NCI-H524 treated with DMSO at 0.1 percent for 48 hours (cell line): ENCODE measurements at regions not wholly inside any gene's neighbourhood (a gene's known extent, or its start where the extent isn't known, plus 50 kb on each side); places are given as distances from the start of the nearest gene placed in this dataset.
"Not testable (repeated sequence)": the region's sequence is repeated elsewhere in the genome, so short reads cannot be mapped to it uniquely, and the experiment has no call there.

Experiments used
- DNase-seq: peaks from one replicate; lab custom pipeline; 2025; lab: John Stamatoyannopoulos, UW

DNA sequence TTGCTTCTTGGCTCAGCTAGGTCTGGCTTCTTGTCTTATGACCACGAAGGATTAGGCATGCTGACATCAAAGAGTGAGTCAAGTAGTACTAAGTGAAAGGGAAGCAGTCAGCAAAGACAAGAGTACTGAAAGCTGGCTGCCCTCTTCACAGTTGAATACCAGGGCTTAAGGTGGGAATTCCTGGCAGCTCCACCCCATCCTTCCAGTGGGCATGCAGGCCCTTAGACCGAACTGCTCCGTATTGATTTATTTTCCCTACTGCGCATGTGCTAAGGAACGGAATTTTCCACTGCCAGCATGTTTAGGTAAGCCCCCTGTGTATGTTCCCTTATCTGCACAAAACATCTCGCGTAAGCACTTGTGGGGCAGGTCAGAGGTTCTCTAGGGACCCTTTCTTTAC, 2320.1 kb downstream of the ARAP2 start:
- no peak for DNase-seq

DNA sequence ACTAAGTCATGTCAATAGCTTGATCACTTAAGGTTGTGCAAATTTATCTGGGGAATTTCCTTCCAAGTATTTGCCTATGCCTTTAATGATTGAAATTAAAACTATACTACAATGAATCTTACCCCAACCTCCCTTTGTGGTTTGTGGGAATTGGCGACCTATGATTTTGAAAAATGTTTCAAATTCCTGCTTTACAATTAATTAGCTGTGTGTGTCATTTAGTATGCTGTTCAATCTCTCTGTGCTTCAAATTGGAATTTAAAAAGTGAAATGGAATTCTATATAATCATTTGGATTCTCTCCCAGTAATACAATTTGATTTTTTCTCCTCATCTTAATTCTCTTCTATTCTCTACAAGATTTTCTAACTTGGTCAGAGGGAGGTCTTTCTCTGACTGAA, 2319.5 kb downstream of the ARAP2 start:
- no peak for DNase-seq

GRCh38 chr4:33930497-33930896, 2313.8 kb downstream of the ARAP2 start:
- no peak for DNase-seq

- DNase-seq, result no peak
These were observed 2313.3 kb downstream of the ARAP2 start for GRCh38 chr4:33931026-33931425.

- no peak for DNase-seq
These were observed 2304.0 kb downstream of the ARAP2 start for GRCh38 chr4:33940281-33940680.

DNA sequence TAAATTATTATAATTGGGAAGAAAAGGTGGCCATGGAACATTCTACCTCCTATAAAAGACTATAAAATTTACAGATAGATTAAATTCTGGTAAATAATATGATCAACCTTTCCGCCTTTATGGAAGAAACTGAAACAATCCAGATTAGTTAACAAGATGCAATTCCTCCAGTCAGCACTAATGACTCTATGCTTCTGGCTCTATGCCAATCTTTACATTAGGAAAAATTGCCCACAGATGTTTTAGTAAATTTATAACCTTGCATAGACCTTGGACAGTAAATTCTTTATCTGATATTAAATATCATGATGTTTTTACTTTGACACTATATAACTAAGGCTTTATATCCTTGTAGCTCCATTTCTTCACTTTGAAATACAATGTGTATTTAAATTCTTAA, 2302.5 kb downstream of the ARAP2 start:
- no peak for DNase-seq

DNA sequence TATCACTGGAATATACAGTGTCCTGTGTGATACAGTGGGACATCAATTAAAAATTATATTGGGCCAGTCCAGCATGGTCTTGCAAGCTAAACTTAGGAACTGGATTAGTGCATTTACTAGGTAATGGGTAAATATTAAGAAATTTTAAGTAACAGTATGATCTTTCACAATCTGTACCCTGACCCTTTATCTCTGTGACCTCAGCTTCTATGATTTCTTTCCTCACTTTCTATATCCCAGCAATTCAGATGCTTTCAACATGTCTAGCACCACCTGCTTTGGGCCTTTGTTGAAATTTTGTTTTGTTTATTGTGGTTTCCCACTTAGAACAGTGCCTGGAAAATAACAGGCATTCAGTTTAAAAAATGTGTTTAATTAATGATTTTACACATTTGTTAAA, 2295.4 kb downstream of the ARAP2 start:
- no peak for DNase-seq

GRCh38 chr4:33953848-33954247, 2290.5 kb downstream of the ARAP2 start:
- not testable (repeated sequence) for DNase-seq

DNA sequence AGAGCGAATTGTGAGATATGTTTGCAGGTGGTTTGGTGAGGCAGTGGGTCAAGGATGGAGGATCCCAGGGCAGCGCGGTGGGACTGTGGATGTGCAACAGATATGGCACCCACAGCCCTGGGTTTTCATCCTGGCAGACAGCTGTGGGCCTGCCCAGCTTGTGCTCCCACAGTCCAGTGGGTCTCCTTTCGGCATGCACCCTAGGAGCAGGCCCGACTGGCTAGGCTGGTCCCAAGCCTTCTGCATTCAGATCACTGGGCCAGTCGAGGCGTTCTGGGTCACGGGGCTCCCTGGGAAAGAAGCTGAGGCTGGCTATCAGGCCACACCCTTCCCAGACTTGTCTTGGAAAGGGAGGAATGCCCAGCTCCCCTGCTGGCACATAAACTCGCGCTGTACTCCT, 2289.6 kb downstream of the ARAP2 start:
- DNase-seq, result no peak

DNA sequence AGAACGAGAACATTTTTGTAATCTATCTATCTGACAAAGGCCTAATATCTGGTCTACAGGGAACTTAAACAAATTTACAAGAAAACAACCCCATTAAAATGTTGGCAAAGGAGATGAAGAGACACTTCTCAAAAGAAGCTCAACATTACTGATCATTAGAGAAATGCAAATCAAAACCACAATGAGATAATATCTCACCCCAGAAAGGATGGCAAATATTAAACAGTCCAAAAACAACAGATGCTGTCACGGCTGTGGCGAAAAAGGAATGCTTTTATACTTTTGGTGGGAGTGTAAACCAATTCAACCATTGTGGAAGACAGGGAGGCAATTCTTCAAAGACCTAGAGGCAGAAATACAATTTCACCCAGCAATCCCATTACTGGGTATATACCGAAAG, 2284.8 kb downstream of the ARAP2 start:
- no peak for DNase-seq

DNA sequence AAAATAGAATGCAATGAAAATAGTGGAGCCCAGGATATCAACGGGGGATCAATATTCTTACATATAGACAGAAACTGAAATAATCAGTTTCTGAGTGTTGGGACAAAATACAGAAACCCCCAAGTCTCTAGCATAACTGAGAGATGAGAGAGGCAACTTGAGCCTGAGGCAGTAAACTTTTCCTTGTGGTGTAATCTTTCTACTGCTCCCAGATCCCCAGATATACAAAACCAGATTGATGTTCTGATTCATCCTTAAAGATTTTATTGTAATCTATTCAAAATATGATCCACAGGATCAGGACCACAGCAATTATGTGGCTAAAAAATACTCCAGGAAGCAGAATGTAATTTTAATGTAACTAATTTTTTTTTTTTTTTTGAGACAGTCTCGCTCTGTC, 2282.6 kb downstream of the ARAP2 start:
- no peak for DNase-seq

GRCh38 chr4:33966808-33967207, 2277.5 kb downstream of the ARAP2 start:
- no peak for DNase-seq

DNA sequence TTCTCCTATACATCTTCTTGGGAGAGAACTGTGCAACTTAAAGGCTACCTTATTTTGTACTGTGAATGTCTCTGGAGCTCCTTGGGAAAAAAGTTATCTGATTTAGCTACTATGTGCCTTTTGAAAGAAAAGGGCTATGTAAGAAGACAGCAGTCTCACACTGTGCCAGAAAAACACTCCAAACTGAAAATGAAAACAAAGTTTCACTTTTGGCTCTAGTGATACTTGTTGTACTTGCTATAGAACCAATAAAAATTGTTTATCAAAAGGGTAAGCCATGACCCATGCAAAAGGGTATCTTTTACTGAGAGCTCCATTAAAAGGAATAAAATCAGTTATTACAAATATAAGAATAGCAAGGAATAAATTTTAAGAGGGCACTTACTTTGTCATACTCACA, 2270.0 kb downstream of the ARAP2 start:
- no peak for DNase-seq

GRCh38 chr4:33975995-33976394, 2268.3 kb downstream of the ARAP2 start:
- no peak for DNase-seq

DNA sequence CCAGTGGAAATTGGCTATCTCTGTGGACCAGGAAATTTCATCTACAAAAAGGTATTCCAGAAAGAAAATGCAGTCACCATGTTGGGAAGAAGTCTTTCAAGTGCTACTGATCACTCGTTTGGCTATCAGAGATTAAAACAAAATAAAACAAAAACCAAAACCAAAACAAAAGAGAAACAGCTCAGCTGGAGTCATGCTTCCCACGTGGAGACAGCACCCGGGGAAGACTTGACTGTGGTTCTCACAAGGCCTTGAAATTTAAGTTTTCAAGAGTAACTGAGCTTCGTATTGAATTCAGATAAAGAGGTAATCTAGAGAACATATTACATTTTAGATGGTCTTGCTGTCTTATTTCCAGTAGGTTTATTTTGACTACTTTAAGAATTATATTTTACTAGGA, 2264.5 kb downstream of the ARAP2 start:
- DNase-seq, result not testable (repeated sequence)

GRCh38 chr4:33980361-33980760, 2264.0 kb downstream of the ARAP2 start:
- DNase-seq, result no peak

DNA sequence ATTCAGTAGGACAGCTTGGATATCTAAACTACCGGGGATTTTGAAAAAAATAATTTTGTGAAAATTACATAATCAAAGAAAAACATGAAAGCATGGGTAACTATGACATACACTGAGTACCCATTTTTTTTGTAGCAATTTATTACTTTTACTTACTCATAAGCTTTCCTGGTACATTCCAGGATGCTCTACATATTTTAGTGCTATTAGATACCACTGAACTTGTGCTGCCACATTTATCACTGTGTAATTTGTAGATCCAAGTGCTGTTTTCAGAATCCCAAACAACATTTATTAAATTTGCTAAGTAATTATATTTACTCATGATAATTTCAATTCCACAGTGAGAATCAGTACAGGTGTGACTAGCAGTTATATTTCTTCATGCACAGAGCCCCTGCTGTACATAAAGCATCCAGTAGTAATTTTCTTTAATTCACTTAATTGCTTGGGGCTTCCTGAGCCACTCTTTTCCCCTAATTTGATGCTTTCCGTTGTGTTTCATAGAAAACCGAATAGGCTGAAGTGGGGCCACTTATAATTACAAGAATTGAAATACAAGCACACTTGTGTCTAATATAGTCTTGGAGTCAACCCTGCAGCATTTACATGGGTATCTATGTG, 2254.4 kb downstream of the ARAP2 start:
- no peak for DNase-seq

DNA sequence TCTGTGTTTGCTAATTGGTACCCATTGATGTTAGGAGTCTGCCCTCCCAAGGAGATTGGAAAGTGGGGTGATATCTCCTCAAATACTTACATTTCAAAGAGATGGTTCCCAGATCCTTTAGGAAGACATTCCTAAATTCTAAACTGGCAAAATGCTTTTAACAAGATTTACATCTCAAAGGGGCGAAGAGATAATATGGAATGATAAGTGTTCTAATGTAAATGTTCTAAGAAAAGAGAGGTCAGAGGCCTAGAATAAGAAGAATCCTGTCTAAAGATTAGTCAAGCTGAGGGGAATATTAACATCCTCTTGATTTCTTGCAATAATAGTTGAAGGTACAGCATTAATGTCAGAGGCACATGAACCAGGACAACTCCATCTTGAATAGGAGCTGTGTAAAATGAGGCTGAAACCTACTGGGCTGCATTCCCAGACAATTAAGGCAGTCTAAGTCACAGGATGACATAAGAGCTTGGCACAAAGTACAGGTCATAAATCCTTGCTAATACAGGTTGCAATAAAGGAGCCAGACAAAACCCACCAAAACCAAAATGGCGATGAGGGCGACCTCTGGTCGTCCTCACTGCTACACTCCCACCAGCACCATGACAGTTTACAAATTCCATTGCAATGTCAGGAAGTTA, 2248.1 kb downstream of the ARAP2 start:
- DNase-seq, result no peak

GRCh38 chr4:33998291-33998690, 2246.0 kb downstream of the ARAP2 start:
- no peak for DNase-seq

DNA sequence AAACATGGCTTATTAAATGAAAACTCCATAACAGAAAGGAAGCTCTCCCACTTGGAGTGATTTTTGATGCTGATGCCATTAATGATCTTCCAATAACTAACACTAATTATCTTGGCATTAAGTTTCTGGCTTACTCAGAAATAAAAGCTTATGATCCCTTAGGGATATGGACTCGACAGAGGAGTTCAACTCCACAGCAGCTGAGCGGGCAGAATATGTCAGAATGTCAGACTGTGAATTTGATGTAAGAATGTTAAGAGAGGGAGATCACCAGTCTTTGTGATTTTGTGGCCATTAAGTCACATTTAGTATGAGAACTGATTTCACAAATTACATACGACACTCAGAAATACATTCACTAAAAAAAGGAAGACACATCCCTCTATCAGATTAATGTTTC, 2244.0 kb downstream of the ARAP2 start:
- DNase-seq, result no peak

DNA sequence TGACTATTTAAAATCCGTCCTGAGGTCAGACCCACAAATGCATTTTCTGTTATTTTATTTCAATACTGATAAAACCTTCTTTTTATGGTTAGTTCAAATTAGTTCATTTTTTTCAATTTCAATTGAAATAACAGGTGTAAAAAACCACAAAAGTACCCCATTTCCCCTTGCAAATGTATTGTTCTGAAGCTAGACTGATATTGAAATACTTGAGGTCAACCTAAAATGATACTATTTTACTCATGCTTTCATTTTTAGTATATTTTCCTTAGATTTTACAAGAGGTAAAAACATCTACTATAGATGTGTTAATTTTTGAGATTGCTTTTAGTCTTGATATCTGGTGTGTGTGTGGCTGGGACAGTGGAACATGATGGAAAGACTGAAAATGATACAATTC, 2237.8 kb downstream of the ARAP2 start:
- DNase-seq, result not testable (repeated sequence)

GRCh38 chr4:34009951-34010350, 2234.4 kb downstream of the ARAP2 start:
- DNase-seq, result no peak

GRCh38 chr4:34010751-34011519, 2233.4 kb downstream of the ARAP2 start:
- DNase-seq, result no peak
